ENCODE measurements at regions not wholly inside any gene's neighbourhood (a gene's known extent, or its start where the extent isn't known, plus 50 kb on each side); places are given as distances from the start of the nearest gene placed in this dataset.
"Not testable (repeated sequence)": the region's sequence is repeated elsewhere in the genome, so short reads cannot be mapped to it uniquely, and the experiment has no call there.

- no peak for DNase-seq
Observed at GRCh38 chr4:167955006-167955405, 137.3 kb upstream of the ANXA10 start.

- no peak for DNase-seq
Observed at GRCh38 chr4:167956676-167957075, 135.7 kb upstream of the ANXA10 start.

GRCh38 chr4:167964766-167965373 lies 127.5 kb upstream of the ANXA10 start:
- no peak for DNase-seq

GRCh38 chr4:167966143-167966542 lies 126.2 kb upstream of the ANXA10 start:
- DNase-seq: no peak

- no peak for DNase-seq
Observed at GRCh38 chr4:167973513-167973912, 118.8 kb upstream of the ANXA10 start.

- no peak for DNase-seq
Observed at GRCh38 chr4:167985565-167985964, 106.8 kb upstream of the ANXA10 start.

GRCh38 chr4:167986044-167986443 lies 106.3 kb upstream of the ANXA10 start:
- DNase-seq: no peak

GRCh38 chr4:167987285-167987684 lies 105.1 kb upstream of the ANXA10 start:
- DNase-seq: no peak

- DNase-seq: no peak
Observed at GRCh38 chr4:167989815-167990214, 102.5 kb upstream of the ANXA10 start.

GRCh38 chr4:168008112-168008511 lies 84.2 kb upstream of the ANXA10 start:
- not testable (repeated sequence) for DNase-seq

GRCh38 chr4:168019019-168019651 lies 73.2 kb upstream of the ANXA10 start:
- DNase-seq: no peak

GRCh38 chr4:168019921-168020320 lies 72.4 kb upstream of the ANXA10 start:
- DNase-seq: no peak

- no peak for DNase-seq
Observed at GRCh38 chr4:168021666-168022065, 70.7 kb upstream of the ANXA10 start.

- DNase-seq: no peak
Observed at GRCh38 chr4:168028568-168028967, 63.8 kb upstream of the ANXA10 start.

GRCh38 chr4:168028970-168029597 lies 63.3 kb upstream of the ANXA10 start:
- no peak for DNase-seq

GRCh38 chr4:168037676-168038075 lies 54.7 kb upstream of the ANXA10 start:
- no peak for DNase-seq

GRCh38 chr4:168039593-168039992 lies 52.7 kb upstream of the ANXA10 start:
- no peak for DNase-seq

Data from NCI-H1694 (cell line).